AG09319 (cell line): ENCODE measurements at regions not wholly inside any gene's neighbourhood (a gene's known extent, or its start where the extent isn't known, plus 50 kb on each side); places are given as distances from the start of the nearest gene placed in this dataset.

Source experiments
- DNase-seq: peaks from one replicate; pipeline ENCODE4 v3.0.0-alpha.2; 2010; ENCODE audit warnings: low read depth; ENCODE audit errors: extremely low read depth
- TF ChIP-seq, protein P1 (sequence below): IDR thresholded peaks from 2 replicates; pipeline ENCODE4 v1.5.1; 2011; ENCODE audit warnings: low read depth, mild to moderate bottlenecking, inconsistent platforms, low read length, moderate library complexity

GRCh38 chr2:18467749-18468360, 92.6 kb downstream of the RDH14 start:
- DNase-seq, result no peak
- TF ChIP-seq, protein P1, sequence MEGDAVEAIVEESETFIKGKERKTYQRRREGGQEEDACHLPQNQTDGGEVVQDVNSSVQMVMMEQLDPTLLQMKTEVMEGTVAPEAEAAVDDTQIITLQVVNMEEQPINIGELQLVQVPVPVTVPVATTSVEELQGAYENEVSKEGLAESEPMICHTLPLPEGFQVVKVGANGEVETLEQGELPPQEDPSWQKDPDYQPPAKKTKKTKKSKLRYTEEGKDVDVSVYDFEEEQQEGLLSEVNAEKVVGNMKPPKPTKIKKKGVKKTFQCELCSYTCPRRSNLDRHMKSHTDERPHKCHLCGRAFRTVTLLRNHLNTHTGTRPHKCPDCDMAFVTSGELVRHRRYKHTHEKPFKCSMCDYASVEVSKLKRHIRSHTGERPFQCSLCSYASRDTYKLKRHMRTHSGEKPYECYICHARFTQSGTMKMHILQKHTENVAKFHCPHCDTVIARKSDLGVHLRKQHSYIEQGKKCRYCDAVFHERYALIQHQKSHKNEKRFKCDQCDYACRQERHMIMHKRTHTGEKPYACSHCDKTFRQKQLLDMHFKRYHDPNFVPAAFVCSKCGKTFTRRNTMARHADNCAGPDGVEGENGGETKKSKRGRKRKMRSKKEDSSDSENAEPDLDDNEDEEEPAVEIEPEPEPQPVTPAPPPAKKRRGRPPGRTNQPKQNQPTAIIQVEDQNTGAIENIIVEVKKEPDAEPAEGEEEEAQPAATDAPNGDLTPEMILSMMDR, result no peak

DNA sequence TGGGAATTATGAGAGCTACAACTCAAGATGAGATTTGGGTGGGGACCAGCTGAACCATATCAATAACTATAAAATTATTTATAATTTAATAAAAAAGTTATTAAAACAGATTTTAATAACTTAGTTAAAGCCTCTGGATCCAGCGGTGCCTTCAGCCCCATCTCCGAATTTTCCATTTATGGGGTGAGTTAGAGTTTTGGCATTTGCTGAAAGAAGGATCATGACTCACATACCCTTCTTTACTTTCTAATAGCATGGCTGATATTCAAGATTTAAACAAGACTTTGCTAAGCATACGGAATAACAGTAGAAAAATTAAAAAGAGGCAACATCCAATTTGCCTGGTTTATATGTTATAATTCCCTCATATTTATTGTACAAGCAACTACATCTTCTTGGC, 94.5 kb downstream of the RDH14 start:
- DNase-seq, result no peak
- TF ChIP-seq, protein P1, result no peak

DNA sequence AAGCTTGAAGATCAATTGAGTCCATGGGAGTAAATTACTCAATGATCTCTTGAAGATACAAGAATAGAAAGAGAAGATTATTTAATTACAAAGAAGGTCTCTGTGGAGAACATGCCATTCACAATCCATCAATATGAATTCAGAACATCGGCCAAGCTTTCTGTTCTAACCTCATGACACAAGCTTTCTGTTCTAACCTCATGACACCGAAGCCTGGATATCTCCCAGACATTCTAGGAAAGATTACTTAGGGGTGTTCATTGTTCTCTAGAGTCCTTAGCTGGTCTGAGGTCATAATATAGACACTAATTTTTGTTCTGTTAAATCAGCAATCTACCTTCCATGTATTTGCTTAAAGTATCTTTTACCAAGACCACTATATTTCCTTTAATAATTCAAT, 95.5 kb downstream of the RDH14 start:
- DNase-seq, result no peak

GRCh38 chr2:18456026-18456425, 104.4 kb downstream of the RDH14 start:
- no peak for DNase-seq
- TF ChIP-seq, protein P1, result no peak

More for the DNA sequence above, 95.5 kb downstream of the RDH14 start:
- TF ChIP-seq, protein P1, result no peak

DNA sequence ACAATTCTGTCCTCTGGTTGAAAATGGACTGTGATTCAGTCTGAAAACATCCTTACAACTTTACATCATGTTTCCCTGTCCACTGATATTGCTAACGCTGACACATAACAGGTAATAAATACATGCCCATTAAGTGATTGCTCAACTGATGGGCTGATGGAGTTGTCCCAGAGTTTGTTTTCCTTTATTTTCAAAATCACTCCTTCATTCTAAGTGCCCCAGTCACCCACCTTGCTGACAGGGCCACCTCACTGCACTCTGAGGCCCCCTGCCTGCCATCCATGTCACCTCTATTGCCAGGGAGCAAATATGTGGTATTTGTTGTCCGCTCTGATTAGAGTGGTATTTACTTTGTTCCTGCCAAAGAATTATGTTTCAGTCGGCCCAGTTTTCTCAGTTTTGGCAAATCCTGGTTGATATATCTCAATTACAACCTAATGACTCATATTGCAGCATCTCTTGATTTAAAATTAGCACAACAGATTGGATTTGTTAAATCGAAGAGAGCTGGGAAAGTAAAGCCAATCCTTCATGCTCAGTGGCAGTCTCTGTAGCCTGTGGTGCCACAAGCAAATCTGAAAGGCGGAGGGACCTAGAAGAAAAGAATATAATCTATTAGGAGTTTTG, 105.1 kb downstream of the RDH14 start:
- DNase-seq, result peak; percentile 48
- TF ChIP-seq, protein P1, result peak; percentile 49

DNA sequence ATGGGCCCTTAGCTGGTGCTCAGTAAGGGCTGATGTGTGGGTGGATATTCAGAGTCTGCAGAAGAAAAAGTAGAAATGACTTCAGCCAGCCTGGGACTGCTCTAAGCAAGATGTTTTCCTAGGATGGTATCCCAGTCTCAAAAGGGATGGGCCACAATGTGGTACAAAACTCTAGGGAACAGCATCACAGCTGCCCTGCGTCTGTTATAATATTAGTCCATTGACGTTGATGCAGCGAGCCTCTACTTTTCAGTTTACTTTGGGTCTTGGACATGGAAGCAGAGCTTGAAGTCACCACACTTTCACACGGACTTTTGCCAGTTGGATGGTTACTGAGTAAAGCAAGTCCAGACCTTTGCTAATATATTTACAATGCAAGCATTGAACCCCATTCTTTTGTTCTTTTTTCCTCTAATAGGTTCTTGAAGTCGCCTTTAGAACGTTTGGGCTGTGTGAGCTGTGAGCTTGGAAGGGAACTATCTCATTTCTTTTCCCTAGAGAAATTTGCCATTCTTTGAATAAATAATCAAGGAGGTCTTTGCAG, 105.7 kb downstream of the RDH14 start:
- TF ChIP-seq, protein P1, result no peak
- DNase-seq, result no peak

DNA sequence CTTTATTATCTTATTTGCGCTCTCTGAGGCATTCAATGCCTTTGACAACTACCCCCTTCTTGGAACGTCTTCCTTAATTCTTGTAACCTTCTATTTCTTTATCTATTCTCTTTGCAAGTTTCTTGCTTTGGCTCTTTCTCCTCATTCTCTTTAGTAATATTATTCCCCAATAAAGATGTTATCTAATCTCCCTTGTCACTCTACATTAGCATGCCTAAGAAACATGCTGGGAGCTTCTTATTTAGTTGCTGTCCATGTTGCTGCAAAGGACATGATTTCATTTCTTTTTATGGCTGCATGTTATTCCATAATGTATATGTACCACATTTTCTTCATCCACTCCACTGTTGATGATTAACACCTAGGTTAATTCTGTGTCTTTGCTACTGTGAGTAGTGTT, 113.7 kb downstream of the RDH14 start:
- TF ChIP-seq, protein P1, result no peak
- DNase-seq, result no peak
